HepG2 (cell line): ENCODE measurements at regions not wholly inside any gene's neighbourhood (a gene's known extent, or its start where the extent isn't known, plus 50 kb on each side); places are given as distances from the start of the nearest gene placed in this dataset.

ENCODE experiments used
- ATAC-seq: fragments of 200-7000 bp; cut with Tn5 transposase; 3 replicates; pipeline ENCODE4 v1.9.1; 2020; ENCODE audit warnings: mild to moderate bottlenecking, moderate library complexity
- BruUV-seq: library from RNA; stranded (reverse); fragments of 400-500 nt; replicated peaks from 2 replicates; lab custom pipeline; 2021; lab: Mats Ljungman, UMichigan
- CTCF ChIA-PET: fragments of 300-600 bp; formaldehyde crosslinking; extraction: SDS; loops from one replicate; lab custom pipeline; 2021; ENCODE audit warnings: low total read pairs, inconsistent platforms, low intra/inter-chr PET ratio; lab: Yijun Ruan, JAX
- POLR2A ChIA-PET: fragments of 350-600 bp; sonication (Branson Sonifier 250); formaldehyde crosslinking; loops from one replicate; lab custom pipeline; 2020; ENCODE audit warnings: antibody characterized with exemption, inconsistent platforms; lab: Yijun Ruan, JAX
- DNase-seq: peaks from one replicate; pipeline ENCODE4 v3.0.0-alpha.2; 2015; ENCODE audit warnings: low spot score
- FAIRE-seq: peaks from 3 replicates; lab custom pipeline; 2011; peaks lifted over from hg19 to GRCh38; lab: Jason Lieb, UNC
- H2AFZ ChIP-seq: one replicate; pipeline ENCODE4 v1.6.1; 2011; ENCODE audit warnings: low read length, inconsistent platforms
- H3K27ac ChIP-seq: fragments of 300-600 bp; 3 replicates; pipeline ENCODE4 v1.8.0; 2011; ENCODE audit warnings: mixed run types, mild to moderate bottlenecking, mixed read lengths, low read length, inconsistent platforms; ENCODE audit not compliant: insufficient read depth; ENCODE audit errors: extremely low read length
- H3K27me3 ChIP-seq, 2 experiments: fragments of 200-600 bp in 1 of 2; 2 replicates in 1 of 2; 3 replicates in 1 of 2; pipeline versions ENCODE4 v1.6.0 to v1.8.0; 2011; ENCODE audit warnings: low read length in 2 of 2, mild to moderate bottlenecking in 2 of 2, moderate library complexity in 2 of 2, inconsistent platforms in 1 of 2; ENCODE audit not compliant: insufficient read depth in 2 of 2, control insufficient read depth in 1 of 2
- H3K36me3 ChIP-seq, 2 experiments: fragments of 200-600 bp in 1 of 2; replicated peaks in 1 of 2; 2 replicates in 1 of 2; 3 replicates in 1 of 2; pipeline versions ENCODE4 v1.5.1 to v1.8.0; 2011; ENCODE audit warnings: low read length in 2 of 2, inconsistent platforms in 1 of 2; ENCODE audit not compliant: insufficient read depth in 2 of 2, control insufficient read depth in 1 of 2
- H3K4me1 ChIP-seq: 2 replicates; pipeline ENCODE4 v1.5.1; 2012; ENCODE audit warnings: low read length, inconsistent platforms; ENCODE audit not compliant: insufficient read depth
- H3K4me2 ChIP-seq: 2 replicates; pipeline ENCODE4 v1.6.0; 2011; ENCODE audit warnings: low read depth, low read length, inconsistent platforms
- H3K4me3 ChIP-seq, 3 experiments: fragments of 200-600 bp in 1 of 3; sonication (generic), shearing (Covaris generic) in 1 of 3; replicated peaks in 1 of 3; 2 replicates each; pipeline ENCODE4 v1.5.1; 2011 to 2016; ENCODE audit warnings: low read length in 3 of 3, inconsistent platforms in 2 of 3, low read depth in 2 of 3, mild to moderate bottlenecking in 2 of 3, control low read depth in 1 of 3, mixed read lengths in 1 of 3; ENCODE audit not compliant: insufficient read depth in 1 of 3
- H3K79me2 ChIP-seq: one replicate; pipeline ENCODE4 v1.6.1; 2011; ENCODE audit warnings: low read length, inconsistent platforms; ENCODE audit not compliant: insufficient read depth
- H3K9ac ChIP-seq: 2 replicates; pipeline ENCODE4 v1.6.0; 2011; ENCODE audit warnings: mild to moderate bottlenecking, low read depth, low read length, inconsistent platforms; ENCODE audit not compliant: insufficient read depth
- H3K9me3 ChIP-seq: 2 replicates; pipeline ENCODE4 v1.5.1; 2012; ENCODE audit warnings: mild to moderate bottlenecking, low read length
- H4K20me1 ChIP-seq: 2 replicates; pipeline ENCODE4 v1.6.0; 2011; ENCODE audit warnings: inconsistent platforms, mild to moderate bottlenecking, low read length, moderate library complexity; ENCODE audit not compliant: insufficient read depth
- XRCC5 ChIP-seq: fragments of 200-400 bp; formaldehyde crosslinking; optimal IDR thresholded peaks from 2 replicates; pipeline ENCODE3; 2017; ENCODE audit warnings: mild to moderate bottlenecking, low read length
- ZNF12 ChIP-seq: sonication (generic); formaldehyde crosslinking; IDR thresholded peaks from 2 replicates; pipeline ENCODE4 v1.5.0; 2020; ENCODE audit warnings: missing genetic modification reagents
- WGBS: methylation state at CpG from one replicate; pipeline ENCODE4 v1.1.6; 2017; ENCODE audit warnings: low lambda C conversion rate; 5-methylcytosine and 5-hydroxymethylcytosine counted together
- in situ Hi-C: cut with HindIII; loops from 2 replicates; pipeline ENCODE4 v1.10.0; 2017; ENCODE audit warnings: low pct_unique_long_range_greater_than_20kb; ENCODE audit not compliant: extremely low pct_ligation_motif_present
- intact Hi-C: fragments of 100-400 bp; cut with micrococcal nuclease; formaldehyde crosslinking; loops from one replicate; pipeline ENCODE4 v1.10.0; 2022; ENCODE audit not compliant: unreplicated experiment
- TF ChIP-seq, protein P1 (sequence below): sonication (generic); formaldehyde crosslinking; IDR thresholded peaks from 2 replicates; pipeline ENCODE4 v1.4.0; 2020; ENCODE audit warnings: missing genetic modification reagents, borderline replicate concordance
- TF ChIP-seq, protein P2 (sequence below): IDR thresholded peaks from 2 replicates; pipeline ENCODE4 v1.6.1; 2016; ENCODE audit warnings: low read depth, missing genetic modification reagents, missing compliant biosample characterization

DNA sequence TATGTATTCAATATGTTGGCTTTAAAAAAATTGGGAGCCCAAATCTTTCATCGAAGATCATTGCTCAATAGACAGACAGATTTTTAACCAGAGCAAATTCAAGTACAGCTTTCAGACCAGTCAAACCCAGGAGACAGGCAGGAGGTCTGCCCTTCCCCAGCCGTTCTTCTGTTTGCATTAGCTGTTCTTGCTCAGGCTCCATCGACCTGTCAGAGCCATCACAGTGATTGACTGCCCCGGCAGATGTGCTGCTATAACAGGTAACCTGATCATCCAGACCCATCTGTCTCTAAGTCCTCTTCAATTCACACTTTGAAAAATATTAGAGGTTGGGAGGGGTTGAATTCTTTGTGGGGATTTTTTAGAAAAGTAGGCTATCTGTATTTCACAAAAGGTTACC, 453.5 kb downstream of the FOXG1 start:
- peaks cover 2% of the 10 kb centered on the region; the same call in 1 of the 2 replicates for H3K9me3 ChIP-seq
- BruUV-seq: no TSS peak
- POLR2A ChIA-PET: no interaction called here
- no peak for FAIRE-seq
- 2% methylated on average over 4 of the region's 4 CpGs for WGBS
- DNase-seq: no peak
- no peaks in the 10 kb centered on the region for H4K20me1 ChIP-seq
- H3K79me2 ChIP-seq: no peaks in the 10 kb centered on the region
- H3K4me1 ChIP-seq: no peaks in the 10 kb centered on the region
- H3K36me3 ChIP-seq: no peaks in the 10 kb centered on the region
- CTCF ChIA-PET: no interaction called here
- intact Hi-C loops: loop anchor here (10.0 kb wide), 1 partner anchor 315 kb away; no protein-coding TSS in a partner anchor
- H3K27ac ChIP-seq: no peak overlapping the region
- H3K27me3 ChIP-seq: no peaks in the 10 kb centered on the region
- no peak overlapping the region for H3K4me2 ChIP-seq
- no peak overlapping the region for H2AFZ ChIP-seq
- ATAC-seq: peak; percentile 52
- TF ChIP-seq, protein P1, sequence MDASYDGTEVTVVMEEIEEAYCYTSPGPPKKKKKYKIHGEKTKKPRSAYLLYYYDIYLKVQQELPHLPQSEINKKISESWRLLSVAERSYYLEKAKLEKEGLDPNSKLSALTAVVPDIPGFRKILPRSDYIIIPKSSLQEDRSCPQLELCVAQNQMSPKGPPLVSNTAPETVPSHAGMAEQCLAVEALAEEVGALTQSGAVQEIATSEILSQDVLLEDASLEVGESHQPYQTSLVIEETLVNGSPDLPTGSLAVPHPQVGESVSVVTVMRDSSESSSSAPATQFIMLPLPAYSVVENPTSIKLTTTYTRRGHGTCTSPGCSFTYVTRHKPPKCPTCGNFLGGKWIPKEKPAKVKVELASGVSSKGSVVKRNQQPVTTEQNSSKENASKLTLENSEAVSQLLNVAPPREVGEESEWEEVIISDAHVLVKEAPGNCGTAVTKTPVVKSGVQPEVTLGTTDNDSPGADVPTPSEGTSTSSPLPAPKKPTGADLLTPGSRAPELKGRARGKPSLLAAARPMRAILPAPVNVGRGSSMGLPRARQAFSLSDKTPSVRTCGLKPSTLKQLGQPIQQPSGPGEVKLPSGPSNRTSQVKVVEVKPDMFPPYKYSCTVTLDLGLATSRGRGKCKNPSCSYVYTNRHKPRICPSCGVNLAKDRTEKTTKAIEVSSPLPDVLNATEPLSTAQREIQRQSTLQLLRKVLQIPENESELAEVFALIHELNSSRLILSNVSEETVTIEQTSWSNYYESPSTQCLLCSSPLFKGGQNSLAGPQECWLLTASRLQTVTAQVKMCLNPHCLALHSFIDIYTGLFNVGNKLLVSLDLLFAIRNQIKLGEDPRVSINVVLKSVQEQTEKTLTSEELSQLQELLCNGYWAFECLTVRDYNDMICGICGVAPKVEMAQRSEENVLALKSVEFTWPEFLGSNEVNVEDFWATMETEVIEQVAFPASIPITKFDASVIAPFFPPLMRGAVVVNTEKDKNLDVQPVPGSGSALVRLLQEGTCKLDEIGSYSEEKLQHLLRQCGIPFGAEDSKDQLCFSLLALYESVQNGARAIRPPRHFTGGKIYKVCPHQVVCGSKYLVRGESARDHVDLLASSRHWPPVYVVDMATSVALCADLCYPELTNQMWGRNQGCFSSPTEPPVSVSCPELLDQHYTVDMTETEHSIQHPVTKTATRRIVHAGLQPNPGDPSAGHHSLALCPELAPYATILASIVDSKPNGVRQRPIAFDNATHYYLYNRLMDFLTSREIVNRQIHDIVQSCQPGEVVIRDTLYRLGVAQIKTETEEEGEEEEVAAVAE (CRISPR knock-in tag): no peak
- no peak for TF ChIP-seq XRCC5
- 0 out of 2 replicates have a peak, but pooled peaks have one; percentile 35 for TF ChIP-seq ZNF12 (CRISPR knock-in tag)
- TF ChIP-seq, protein P2, sequence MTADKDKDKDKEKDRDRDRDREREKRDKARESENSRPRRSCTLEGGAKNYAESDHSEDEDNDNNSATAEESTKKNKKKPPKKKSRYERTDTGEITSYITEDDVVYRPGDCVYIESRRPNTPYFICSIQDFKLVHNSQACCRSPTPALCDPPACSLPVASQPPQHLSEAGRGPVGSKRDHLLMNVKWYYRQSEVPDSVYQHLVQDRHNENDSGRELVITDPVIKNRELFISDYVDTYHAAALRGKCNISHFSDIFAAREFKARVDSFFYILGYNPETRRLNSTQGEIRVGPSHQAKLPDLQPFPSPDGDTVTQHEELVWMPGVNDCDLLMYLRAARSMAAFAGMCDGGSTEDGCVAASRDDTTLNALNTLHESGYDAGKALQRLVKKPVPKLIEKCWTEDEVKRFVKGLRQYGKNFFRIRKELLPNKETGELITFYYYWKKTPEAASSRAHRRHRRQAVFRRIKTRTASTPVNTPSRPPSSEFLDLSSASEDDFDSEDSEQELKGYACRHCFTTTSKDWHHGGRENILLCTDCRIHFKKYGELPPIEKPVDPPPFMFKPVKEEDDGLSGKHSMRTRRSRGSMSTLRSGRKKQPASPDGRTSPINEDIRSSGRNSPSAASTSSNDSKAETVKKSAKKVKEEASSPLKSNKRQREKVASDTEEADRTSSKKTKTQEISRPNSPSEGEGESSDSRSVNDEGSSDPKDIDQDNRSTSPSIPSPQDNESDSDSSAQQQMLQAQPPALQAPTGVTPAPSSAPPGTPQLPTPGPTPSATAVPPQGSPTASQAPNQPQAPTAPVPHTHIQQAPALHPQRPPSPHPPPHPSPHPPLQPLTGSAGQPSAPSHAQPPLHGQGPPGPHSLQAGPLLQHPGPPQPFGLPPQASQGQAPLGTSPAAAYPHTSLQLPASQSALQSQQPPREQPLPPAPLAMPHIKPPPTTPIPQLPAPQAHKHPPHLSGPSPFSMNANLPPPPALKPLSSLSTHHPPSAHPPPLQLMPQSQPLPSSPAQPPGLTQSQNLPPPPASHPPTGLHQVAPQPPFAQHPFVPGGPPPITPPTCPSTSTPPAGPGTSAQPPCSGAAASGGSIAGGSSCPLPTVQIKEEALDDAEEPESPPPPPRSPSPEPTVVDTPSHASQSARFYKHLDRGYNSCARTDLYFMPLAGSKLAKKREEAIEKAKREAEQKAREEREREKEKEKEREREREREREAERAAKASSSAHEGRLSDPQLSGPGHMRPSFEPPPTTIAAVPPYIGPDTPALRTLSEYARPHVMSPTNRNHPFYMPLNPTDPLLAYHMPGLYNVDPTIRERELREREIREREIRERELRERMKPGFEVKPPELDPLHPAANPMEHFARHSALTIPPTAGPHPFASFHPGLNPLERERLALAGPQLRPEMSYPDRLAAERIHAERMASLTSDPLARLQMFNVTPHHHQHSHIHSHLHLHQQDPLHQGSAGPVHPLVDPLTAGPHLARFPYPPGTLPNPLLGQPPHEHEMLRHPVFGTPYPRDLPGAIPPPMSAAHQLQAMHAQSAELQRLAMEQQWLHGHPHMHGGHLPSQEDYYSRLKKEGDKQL (CRISPR knock-in tag): no peak
- no peak overlapping the region for H3K4me3 ChIP-seq
- in situ Hi-C loops: loop anchor here (5.0 kb wide), 2 partner anchors 208 to 468 kb away; no protein-coding TSS in a partner anchor
- H3K9ac ChIP-seq: no peak overlapping the region
